GM12878 (cell line): ENCODE measurements at regions not wholly inside any gene's neighbourhood (a gene's known extent, or its start where the extent isn't known, plus 50 kb on each side); places are given as distances from the start of the nearest gene placed in this dataset.

Source experiments
- ATAC-seq: fragments of 200-7000 bp; cut with Tn5 transposase; 3 replicates; pipeline ENCODE4 v1.9.1; 2020; ENCODE audit warnings: mild to moderate bottlenecking, moderate library complexity
- BruUV-seq: library from RNA; stranded (reverse); fragments of 400-500 nt; replicated peaks from 2 replicates; lab custom pipeline; 2021; lab: Mats Ljungman, UMichigan
- CTCF ChIA-PET: fragments of 300-600 bp; sonication (Branson Sonifier 250); formaldehyde crosslinking; extraction: SDS; loops from one replicate; lab custom pipeline; 2021; ENCODE audit warnings: inconsistent platforms; lab: Yijun Ruan, JAX
- POLR2A ChIA-PET: fragments of 350-600 bp; formaldehyde crosslinking; extraction: SDS; loops from one replicate; lab custom pipeline; 2021; ENCODE audit warnings: inconsistent platforms; lab: Charles Lee
- RAD21 ChIA-PET: fragments of 300-600 bp; sonication (Branson Sonifier 250); formaldehyde crosslinking; loops from one replicate; lab custom pipeline; 2023; ENCODE audit warnings: antibody characterized with exemption; ENCODE audit not compliant: unreplicated experiment; lab: Charles Lee
- SMC1A ChIA-PET: fragments of 300-600 bp; sonication (Branson Sonifier 250); formaldehyde crosslinking; loops from one replicate; lab custom pipeline; 2023; ENCODE audit not compliant: unreplicated experiment, uncharacterized antibody; lab: Charles Lee
- DNase-seq: peaks from one replicate; pipeline ENCODE4 v3.0.0-alpha.2; 2011; ENCODE audit warnings: low read depth, low spot score
- FAIRE-seq: peaks from 3 replicates; lab custom pipeline; 2011; peaks lifted over from hg19 to GRCh38; lab: Jason Lieb, UNC
- H2AFZ ChIP-seq: 2 replicates; pipeline ENCODE4 v1.6.0; 2011; ENCODE audit warnings: low read depth, low read length, control low read depth; ENCODE audit not compliant: control insufficient read depth
- H3K27ac ChIP-seq: 2 replicates; pipeline ENCODE4 v1.5.1; 2011; ENCODE audit warnings: control low read depth; ENCODE audit not compliant: control insufficient read depth, insufficient read depth
- H3K27me3 ChIP-seq, 2 experiments: replicated peaks in 1 of 2; 2 replicates each; pipeline versions ENCODE4 v1.6.0 to v1.6.1; 2011; ENCODE audit warnings: low read length in 1 of 2; ENCODE audit not compliant: control insufficient read depth in 2 of 2, insufficient read depth in 2 of 2
- H3K36me3 ChIP-seq, 2 experiments: 2 replicates each; pipeline ENCODE4 v1.5.1; 2011; ENCODE audit warnings: low read length in 1 of 2; ENCODE audit not compliant: control insufficient read depth in 2 of 2, insufficient read depth in 2 of 2
- H3K4me1 ChIP-seq: 2 replicates; pipeline ENCODE4 v1.6.1; 2011; ENCODE audit warnings: mild to moderate bottlenecking, low read length, moderate library complexity, mixed read lengths; ENCODE audit not compliant: control insufficient read depth, insufficient read depth
- H3K4me2 ChIP-seq: 2 replicates; pipeline ENCODE4 v1.6.0; 2011; ENCODE audit warnings: control low read depth; ENCODE audit not compliant: control insufficient read depth, insufficient read depth
- H3K4me3 ChIP-seq: fragments of 200-600 bp; sonication (generic); 2 replicates; pipeline ENCODE4 v1.5.1; 2016
- H3K79me2 ChIP-seq: 2 replicates; pipeline ENCODE4 v1.6.0; 2011; ENCODE audit warnings: low read length; ENCODE audit not compliant: control insufficient read depth, insufficient read depth
- H3K9ac ChIP-seq: 2 replicates; pipeline ENCODE4 v1.8.0; 2011; ENCODE audit warnings: low read length, control low read depth, mixed read lengths; ENCODE audit not compliant: control insufficient read depth, insufficient read depth
- H3K9me3 ChIP-seq: replicated peaks from 3 replicates; pipeline ENCODE4 v1.5.1; 2011; ENCODE audit warnings: mild to moderate bottlenecking, low read length; ENCODE audit not compliant: control insufficient read depth, insufficient read depth
- H4K20me1 ChIP-seq: 2 replicates; pipeline ENCODE4 v1.6.0; 2011; ENCODE audit not compliant: control insufficient read depth, insufficient read depth
- BCLAF1 ChIP-seq: fragments of 450-650 bp; IDR thresholded peaks from 2 replicates; pipeline ENCODE4 v1.6.1; 2017; ENCODE audit warnings: antibody characterized with exemption, mild to moderate bottlenecking, moderate library complexity
- CREB1 ChIP-seq: IDR thresholded peaks from 2 replicates; pipeline ENCODE4 v1.6.1; 2012; ENCODE audit warnings: low read depth, mild to moderate bottlenecking, inconsistent platforms
- RUNX3 ChIP-seq: IDR thresholded peaks from 2 replicates; pipeline ENCODE4 v1.6.1; 2012; ENCODE audit warnings: low read length, inconsistent platforms
- ZNF207 ChIP-seq: fragments of 450-650 bp; IDR thresholded peaks from 2 replicates; pipeline ENCODE4 v1.6.1; 2014; ENCODE audit warnings: antibody characterized with exemption, mild to moderate bottlenecking, borderline replicate concordance
- WGBS: methylation state at CpG from one replicate; pipeline ENCODE4 v1.1.6; 2016; ENCODE audit warnings: low lambda C conversion rate; ENCODE audit not compliant: insufficient replicate concordance, insufficient coverage; ENCODE audit errors: missing lambda C conversion rate; 5-methylcytosine and 5-hydroxymethylcytosine counted together
- in situ Hi-C: fragments of 300-500 bp; cut with MboI; formaldehyde crosslinking; loops from 9 replicates; pipeline ENCODE4 v1.14.3; 2018; ENCODE audit warnings: mixed read lengths
- intact Hi-C: fragments of 100-400 bp; cut with micrococcal nuclease; formaldehyde crosslinking; loops from one replicate; pipeline ENCODE4 v1.14.2; 2022; ENCODE audit not compliant: unreplicated experiment

GRCh38 chr5:1985781-1986180 lies 103.1 kb upstream of the IRX4 start:
- Histone ChIP-seq H3K9ac (no peak overlapping the region), H3K9me3 (no peaks in the 10 kb centered on the region; the same call in 2 of the 3 replicates), H3K27ac (no peak overlapping the region), H3K4me3 (no peak overlapping the region), H3K27me3 (no peaks in the 10 kb centered on the region), H3K79me2 (no peaks in the 10 kb centered on the region), H3K4me1 (no peaks in the 10 kb centered on the region), H4K20me1 (no peaks in the 10 kb centered on the region), H3K4me2 (no peak overlapping the region), H2AFZ (no peak overlapping the region), H3K36me3 (no peaks in the 10 kb centered on the region)
- BruUV-seq: no TSS peak
- DNase-seq: no peak
- CTCF ChIA-PET: no interaction called here
- intact Hi-C loops (no loop called here), in situ Hi-C loops (no loop called here)
- TF ChIP-seq ZNF207 (no peak), CREB1 (no peak), RUNX3 (no peak), BCLAF1 (no peak)
- ATAC-seq: no peak
- WGBS: 16% methylated on average over 9 of the region's 9 CpGs
- RAD21 ChIA-PET: no interaction called here
- SMC1A ChIA-PET: no interaction called here
- POLR2A ChIA-PET: no interaction called here
- no peak for FAIRE-seq
